Effector memory CD8-positive, alpha-beta T cell (primary cell): ENCODE measurements at regions not wholly inside any gene's neighbourhood (a gene's known extent, or its start where the extent isn't known, plus 50 kb on each side); places are given as distances from the start of the nearest gene placed in this dataset.
"Not testable (repeated sequence)": the region's sequence is repeated elsewhere in the genome, so short reads cannot be mapped to it uniquely, and the experiment has no call there.

Experiments used
- ATAC-seq: fragments of 150-1000 bp; cut with Tn5 transposase; replicated peaks from 2 replicates; pipeline ENCODE4 v1.10.0; 2021; ENCODE audit warnings: mild to moderate bottlenecking, moderate library complexity
- DNase-seq, 3 experiments: peaks; one replicate each; pipeline ENCODE4 v3.0.0; 2021
- H3K27ac Mint-ChIP-seq, 2 donors: one replicate each; pipeline ENCODE4 v1.8.0; 2022; ENCODE audit warnings: mild to moderate bottlenecking in 2 of 2, mixed read lengths in 2 of 2, moderate library complexity in 2 of 2
- H3K27me3 Mint-ChIP-seq, 2 donors: one replicate each; pipeline ENCODE4 v1.8.0; 2022; ENCODE audit warnings: mixed read lengths in 2 of 2
- H3K36me3 Mint-ChIP-seq: one replicate; pipeline ENCODE4 v1.8.0; 2022; ENCODE audit warnings: mild to moderate bottlenecking, moderate library complexity, mixed read lengths; ENCODE audit not compliant: insufficient read depth
- H3K4me1 Mint-ChIP-seq, 2 donors: one replicate each; pipeline ENCODE4 v1.8.0; 2022; ENCODE audit warnings: low read depth in 2 of 2, mixed read lengths in 2 of 2
- H3K4me3 Mint-ChIP-seq, 2 donors: one replicate each; pipeline ENCODE4 v1.8.0; 2022; ENCODE audit warnings: mild to moderate bottlenecking in 2 of 2, mixed read lengths in 2 of 2, moderate library complexity in 2 of 2
- H3K9me3 Mint-ChIP-seq, 2 donors: one replicate each; pipeline ENCODE4 v1.8.0; 2022; ENCODE audit warnings: mixed read lengths in 2 of 2

DNA sequence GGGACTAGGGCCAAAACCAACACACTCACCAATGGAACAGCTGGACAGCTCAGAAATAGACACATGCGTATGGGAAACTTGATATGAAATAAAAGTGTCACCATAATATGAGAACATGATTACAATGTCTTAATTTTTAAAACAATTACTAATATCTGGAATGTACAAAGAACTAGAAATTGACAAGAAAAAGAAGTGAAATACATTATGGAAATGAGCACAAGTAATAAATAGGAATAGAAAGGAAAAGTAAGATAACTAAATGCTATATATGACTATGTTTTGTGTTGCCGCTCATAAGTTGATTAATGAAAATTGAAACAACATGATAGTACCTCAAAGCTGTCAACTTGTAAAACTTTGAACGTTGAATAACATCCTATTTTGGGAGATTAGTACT is 801.1 kb downstream of the SLITRK5 start:
- H3K27me3 Mint-ChIP-seq = no peaks in the 10 kb centered on the region
- no peak for DNase-seq
- ATAC-seq = no peak
- H3K27ac Mint-ChIP-seq = no peak overlapping the region
- no peak overlapping the region for H3K4me3 Mint-ChIP-seq
- H3K36me3 Mint-ChIP-seq = no peaks in the 10 kb centered on the region
- peaks cover 0 to 3% of the 10 kb centered on the region in 2 donors for H3K9me3 Mint-ChIP-seq
- no peaks in the 10 kb centered on the region for H3K4me1 Mint-ChIP-seq

DNA sequence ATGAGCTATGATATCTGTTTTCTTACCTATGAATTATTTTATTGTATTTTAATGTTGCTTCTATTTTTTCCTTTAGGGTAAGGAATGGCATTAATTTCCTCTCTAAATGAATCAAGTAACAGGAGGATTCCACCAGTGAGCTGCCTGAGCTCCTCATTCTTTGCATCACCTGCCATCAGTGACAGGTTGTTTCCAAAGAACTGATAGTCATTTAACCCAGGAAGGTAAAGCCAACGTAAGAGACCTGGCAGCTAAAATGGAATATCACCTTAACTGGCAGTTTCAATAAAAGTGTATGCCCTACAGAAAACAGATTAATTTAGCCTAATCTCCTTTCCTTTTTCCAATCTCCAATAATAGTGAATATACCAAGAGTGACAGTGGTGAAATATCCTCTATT is 812.0 kb downstream of the SLITRK5 start:
- Mint-ChIP-seq H3K4me3 (no peak overlapping the region), H3K9me3 (peaks cover under 1 to 5% of the 10 kb centered on the region in 2 donors), H3K4me1 (no peaks in the 10 kb centered on the region), H3K27me3 (no peaks in the 10 kb centered on the region), H3K27ac (no peak overlapping the region), H3K36me3 (no peaks in the 10 kb centered on the region)
- DNase-seq = no peak
- no peak for ATAC-seq

DNA sequence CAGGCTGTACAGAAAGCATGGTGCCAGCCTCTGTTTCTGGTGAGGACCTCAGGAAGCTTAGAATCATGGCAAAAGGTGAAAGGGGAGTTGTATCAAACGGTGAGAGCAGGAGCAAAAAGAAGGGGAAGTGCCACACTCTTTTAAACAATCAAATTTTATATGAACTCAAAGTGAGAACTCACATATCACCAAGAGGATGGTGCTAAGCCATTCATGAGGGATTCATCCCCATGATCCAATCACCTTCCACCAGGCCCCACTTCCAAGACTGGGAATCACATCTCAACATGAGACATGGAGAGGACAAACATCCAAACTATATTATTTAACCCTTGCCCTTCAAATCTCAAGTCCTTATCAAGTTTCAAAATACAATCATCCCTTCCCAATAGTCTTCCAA is 836.7 kb downstream of the SLITRK5 start:
- Mint-ChIP-seq H3K4me3 (no peak overlapping the region), H3K4me1 (no peaks in the 10 kb centered on the region), H3K36me3 (no peaks in the 10 kb centered on the region), H3K27ac (no peak overlapping the region), H3K9me3 (peaks cover 9 to 55% of the 10 kb centered on the region in 2 donors), H3K27me3 (no peaks in the 10 kb centered on the region)
- DNase-seq = no peak
- no peak for ATAC-seq

DNA sequence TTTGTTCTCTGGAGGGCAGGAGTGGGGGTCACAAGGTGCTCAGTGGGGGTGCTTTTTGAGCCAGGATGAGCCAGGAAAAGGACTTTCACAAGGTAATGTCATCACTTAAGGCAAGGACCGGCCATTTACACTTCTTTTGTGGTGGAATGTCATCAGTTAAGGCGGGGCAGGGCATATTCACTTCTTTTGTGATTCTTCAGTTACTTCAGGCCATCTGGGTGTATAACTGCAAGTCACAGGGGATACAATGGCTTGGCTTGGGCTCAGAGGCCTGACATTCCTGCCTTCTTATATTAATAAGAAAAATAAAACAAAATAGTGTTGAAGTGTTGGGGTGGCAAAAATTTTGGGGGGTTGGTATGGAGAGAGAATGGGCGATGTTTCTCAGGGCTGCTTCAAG is 841.8 kb downstream of the SLITRK5 start:
- peaks cover 25 to 69% of the 10 kb centered on the region in 2 donors for H3K9me3 Mint-ChIP-seq
- not testable (repeated sequence) for H3K4me1 Mint-ChIP-seq, H3K4me3 Mint-ChIP-seq, DNase-seq, ATAC-seq, H3K27me3 Mint-ChIP-seq, H3K36me3 Mint-ChIP-seq, H3K27ac Mint-ChIP-seq

DNA sequence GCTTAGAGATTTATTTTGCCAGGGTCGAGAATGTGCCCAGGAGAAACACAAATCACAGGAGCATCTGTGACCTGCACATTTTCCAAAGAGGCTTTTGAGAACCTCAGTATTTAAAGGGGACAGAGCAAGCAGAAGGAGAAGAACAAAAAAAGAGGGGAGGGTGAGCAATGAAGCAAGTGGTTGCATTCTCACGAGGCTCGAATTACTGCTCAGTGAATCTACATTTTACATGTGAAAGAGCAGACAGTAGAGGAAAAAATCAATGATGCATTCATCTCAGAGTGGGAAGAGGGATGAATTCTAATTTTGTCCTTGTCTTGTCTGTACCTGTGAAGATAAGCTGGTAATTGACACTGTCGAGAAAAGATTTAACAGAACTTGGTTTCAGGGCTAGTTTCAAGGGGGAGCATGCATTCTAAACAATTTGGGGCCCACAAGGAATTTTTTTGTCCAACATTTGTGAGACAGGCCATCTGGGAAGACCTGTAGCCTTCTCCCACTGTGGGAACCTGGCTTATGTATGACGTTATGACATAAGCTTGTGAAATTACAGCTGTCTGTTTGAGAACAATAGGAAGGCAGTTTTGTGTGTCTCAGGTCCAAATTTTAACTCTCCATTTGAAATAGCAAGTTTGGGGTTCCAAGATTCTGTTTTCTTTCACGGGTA is 855.1 kb downstream of the SLITRK5 start:
- Mint-ChIP-seq H3K9me3 (peaks cover 4 to 7% of the 10 kb centered on the region in 2 donors), H3K36me3 (no peaks in the 10 kb centered on the region), H3K27me3 (no peaks in the 10 kb centered on the region), H3K4me3 (no peak overlapping the region), H3K27ac (no peak overlapping the region), H3K4me1 (no peaks in the 10 kb centered on the region)
- ATAC-seq (no peak), DNase-seq (no peak)

DNA sequence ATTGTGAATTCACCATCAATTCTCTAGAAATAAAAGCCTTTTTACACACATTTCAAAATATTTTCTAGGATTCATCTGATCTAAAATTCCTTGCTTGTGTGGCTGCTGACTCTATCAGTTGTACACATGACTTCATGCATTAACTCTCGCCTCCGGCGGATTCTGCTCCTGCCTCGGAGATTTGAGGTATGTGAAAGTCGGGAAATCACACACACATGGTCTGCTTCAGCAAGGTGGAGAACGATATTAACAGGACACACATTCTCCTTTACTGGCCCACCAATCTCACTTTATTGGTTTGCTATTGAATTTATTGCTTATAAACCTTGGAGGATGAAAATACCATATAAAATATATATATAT is 855.7 kb downstream of the SLITRK5 start:
- Mint-ChIP-seq H3K4me3 (no peak overlapping the region), H3K9me3 (peaks cover 4 to 7% of the 10 kb centered on the region in 2 donors), H3K36me3 (no peaks in the 10 kb centered on the region), H3K4me1 (no peaks in the 10 kb centered on the region), H3K27me3 (no peaks in the 10 kb centered on the region), H3K27ac (no peak overlapping the region)
- no peak for ATAC-seq
- no peak for DNase-seq

DNA sequence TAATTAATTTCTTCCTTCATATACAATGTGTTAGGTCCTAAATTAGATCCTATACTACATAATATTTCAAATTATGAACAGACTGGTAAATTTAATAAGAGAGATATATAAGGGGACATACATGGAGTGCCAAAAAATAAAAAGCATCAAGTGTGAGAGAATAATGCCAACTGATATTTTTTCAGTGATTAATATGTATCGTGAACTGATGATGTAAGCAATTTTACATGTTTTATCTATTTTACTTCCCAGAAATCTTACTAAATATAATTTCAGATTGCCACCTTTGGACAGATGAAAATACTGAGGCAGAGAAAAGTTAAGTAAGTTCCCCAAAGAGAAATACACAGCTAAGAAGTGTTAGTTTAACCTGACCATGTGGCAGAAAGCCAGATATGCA is 870.8 kb downstream of the SLITRK5 start:
- no peak overlapping the region for H3K27ac Mint-ChIP-seq
- H3K27me3 Mint-ChIP-seq = no peaks in the 10 kb centered on the region
- H3K36me3 Mint-ChIP-seq = no peaks in the 10 kb centered on the region
- ATAC-seq (no peak), DNase-seq (no peak)
- H3K9me3 Mint-ChIP-seq = peaks cover 8 to 9% of the 10 kb centered on the region in 2 donors
- H3K4me3 Mint-ChIP-seq = no peak overlapping the region
- no peaks in the 10 kb centered on the region for H3K4me1 Mint-ChIP-seq

DNA sequence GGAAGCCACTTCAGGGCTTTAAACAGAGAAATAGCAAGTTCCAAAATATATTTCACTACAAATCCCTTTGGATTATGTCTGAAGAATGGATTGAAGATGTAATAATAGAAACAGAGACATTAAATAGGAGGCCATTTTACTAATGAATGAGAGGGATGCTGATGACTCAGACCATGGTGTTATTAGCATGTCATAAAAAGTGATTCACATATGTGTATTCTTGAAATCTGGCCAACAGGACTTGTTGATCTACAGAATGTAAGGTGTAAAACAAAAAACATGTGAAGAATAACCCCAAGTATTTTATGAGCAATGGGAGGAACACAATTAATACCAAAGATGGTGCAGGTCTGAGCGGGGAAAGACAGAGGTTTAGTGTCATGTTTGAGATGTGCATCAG is 873.7 kb downstream of the SLITRK5 start:
- Mint-ChIP-seq H3K27ac (no peak overlapping the region), H3K27me3 (no peaks in the 10 kb centered on the region), H3K4me3 (no peak overlapping the region), H3K9me3 (peaks cover 4 to 8% of the 10 kb centered on the region in 2 donors), H3K36me3 (no peaks in the 10 kb centered on the region), H3K4me1 (no peaks in the 10 kb centered on the region)
- no peak for ATAC-seq
- DNase-seq = no peak

DNA sequence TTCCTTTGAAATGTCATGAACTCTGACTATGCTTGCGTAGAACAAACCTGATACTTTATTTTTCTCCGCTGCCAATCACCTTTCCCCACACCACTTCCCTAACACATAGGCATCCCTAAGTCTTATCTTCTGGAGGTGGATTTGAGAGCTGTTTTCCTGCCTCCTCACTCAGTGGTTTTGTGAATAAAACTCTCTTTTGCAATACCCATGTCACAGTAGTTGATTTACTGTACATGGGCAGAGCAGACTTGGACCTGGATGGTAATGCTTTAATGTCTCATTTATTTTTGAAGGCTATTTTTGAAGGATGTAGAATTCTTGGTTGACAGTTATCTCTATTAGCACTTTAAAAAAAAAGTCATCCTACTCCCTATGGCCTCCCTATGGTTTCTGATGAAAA is 881.8 kb downstream of the SLITRK5 start:
- peaks cover 0 to 4% of the 10 kb centered on the region in 2 donors for H3K9me3 Mint-ChIP-seq
- no peaks in the 10 kb centered on the region for H3K36me3 Mint-ChIP-seq
- H3K4me1 Mint-ChIP-seq = no peaks in the 10 kb centered on the region
- no peak overlapping the region for H3K4me3 Mint-ChIP-seq
- H3K27me3 Mint-ChIP-seq = no peaks in the 10 kb centered on the region
- no peak for DNase-seq
- no peak for ATAC-seq
- no peak overlapping the region for H3K27ac Mint-ChIP-seq

DNA sequence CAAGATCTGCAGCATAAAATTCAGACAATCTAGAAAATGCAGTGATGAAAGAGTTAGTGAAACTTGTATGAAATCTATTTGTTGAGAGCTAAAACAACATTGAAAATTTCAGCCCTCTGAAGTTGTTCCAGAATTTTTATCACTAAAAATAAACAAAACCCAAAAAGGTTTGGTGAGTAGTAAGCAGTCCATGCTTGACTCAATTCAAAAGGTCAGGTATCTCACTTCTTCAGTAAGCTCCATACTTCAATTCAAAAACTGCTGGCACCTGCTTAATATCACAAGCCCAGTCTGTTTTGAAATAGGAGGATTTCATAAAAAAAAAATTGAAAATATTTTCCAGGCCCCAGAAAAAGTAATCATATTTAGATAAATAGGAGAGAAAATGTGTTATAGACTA is 894.4 kb downstream of the SLITRK5 start:
- no peak overlapping the region for H3K27ac Mint-ChIP-seq
- no peak for ATAC-seq

DNA sequence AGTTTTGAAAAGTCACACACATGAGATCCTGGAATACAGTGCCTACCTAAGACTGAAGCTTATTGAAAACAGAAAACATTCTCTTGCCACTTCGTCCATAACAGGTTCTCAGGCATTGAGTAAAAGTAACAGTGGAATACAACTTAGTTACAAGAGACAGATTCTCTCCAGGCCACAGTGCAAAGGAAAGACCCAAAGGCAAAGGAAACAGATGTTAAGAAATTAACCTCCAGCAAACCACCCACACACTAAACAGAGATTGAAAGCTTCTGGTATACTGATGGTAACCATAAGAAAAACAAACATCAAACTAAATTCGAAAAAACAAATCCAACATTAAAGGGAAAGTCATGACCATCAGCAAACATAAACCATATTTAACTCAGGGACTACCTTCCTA is 914.7 kb downstream of the SLITRK5 start:
- no peak overlapping the region for H3K27ac Mint-ChIP-seq

More for the DNA sequence above, 894.4 kb downstream of the SLITRK5 start:
- Mint-ChIP-seq H3K27me3 (no peaks in the 10 kb centered on the region), H3K9me3 (peaks cover 1 to 8% of the 10 kb centered on the region in 2 donors), H3K36me3 (no peaks in the 10 kb centered on the region), H3K4me1 (no peaks in the 10 kb centered on the region), H3K4me3 (no peak overlapping the region)
- no peak for DNase-seq

DNA sequence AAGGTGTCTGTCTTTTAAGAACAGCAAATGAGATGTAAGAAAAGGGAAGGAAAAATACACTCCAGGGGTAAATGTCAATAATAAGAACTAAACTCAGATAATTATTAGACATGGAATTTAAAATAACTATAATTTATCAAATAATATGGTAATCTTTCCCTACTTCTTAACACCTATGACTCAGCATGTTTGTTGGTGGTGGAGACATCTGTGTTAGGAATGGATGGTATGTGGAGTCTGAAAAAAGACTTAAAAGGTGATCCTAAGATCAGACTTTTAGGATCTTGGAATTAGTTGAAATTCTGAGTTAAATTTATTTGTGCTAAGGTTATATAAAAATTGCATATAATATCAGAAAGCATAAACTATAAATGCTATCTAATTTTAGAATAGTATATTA is 915.1 kb downstream of the SLITRK5 start:
- H3K27ac Mint-ChIP-seq = no peak overlapping the region
- H3K4me3 Mint-ChIP-seq = no peak overlapping the region
- H3K36me3 Mint-ChIP-seq = no peaks in the 10 kb centered on the region
- peaks cover 0 to 13% of the 10 kb centered on the region in 2 donors for H3K9me3 Mint-ChIP-seq
- H3K4me1 Mint-ChIP-seq = peaks cover 0 to 2% of the 10 kb centered on the region in 2 donors
- no peak for DNase-seq
- no peaks in the 10 kb centered on the region for H3K27me3 Mint-ChIP-seq
- no peak for ATAC-seq

More for the DNA sequence above, 914.7 kb downstream of the SLITRK5 start:
- ATAC-seq (no peak), DNase-seq (no peak)
- no peaks in the 10 kb centered on the region for H3K36me3 Mint-ChIP-seq
- no peak overlapping the region for H3K4me3 Mint-ChIP-seq
- no peaks in the 10 kb centered on the region for H3K27me3 Mint-ChIP-seq
- peaks cover 0 to 13% of the 10 kb centered on the region in 2 donors for H3K9me3 Mint-ChIP-seq
- peaks cover 0 to 2% of the 10 kb centered on the region in 2 donors for H3K4me1 Mint-ChIP-seq

DNA sequence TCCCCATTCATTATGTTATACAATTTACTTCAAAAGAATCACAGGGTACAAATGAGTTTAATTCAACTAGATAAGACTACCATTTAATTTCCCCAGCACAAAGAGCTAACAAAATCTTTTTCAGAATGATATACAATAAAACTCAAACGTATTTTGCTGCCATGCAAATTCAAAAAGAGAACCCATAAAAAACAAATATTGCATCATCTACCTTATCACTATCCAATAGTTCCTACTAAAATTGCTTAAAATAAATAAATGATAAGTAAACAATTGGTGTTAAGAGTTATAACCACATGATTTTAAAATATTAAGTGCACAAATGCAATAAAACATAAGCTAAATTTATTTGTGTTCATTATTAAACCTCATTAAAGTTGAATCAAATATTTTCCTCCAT is 919.4 kb downstream of the SLITRK5 start:
- Mint-ChIP-seq H3K36me3 (no peaks in the 10 kb centered on the region), H3K9me3 (peaks cover 0 to 6% of the 10 kb centered on the region in 2 donors), H3K4me1 (no peaks in the 10 kb centered on the region), H3K4me3 (no peak overlapping the region), H3K27ac (no peak overlapping the region), H3K27me3 (no peaks in the 10 kb centered on the region)
- DNase-seq = no peak
- ATAC-seq = no peak

DNA sequence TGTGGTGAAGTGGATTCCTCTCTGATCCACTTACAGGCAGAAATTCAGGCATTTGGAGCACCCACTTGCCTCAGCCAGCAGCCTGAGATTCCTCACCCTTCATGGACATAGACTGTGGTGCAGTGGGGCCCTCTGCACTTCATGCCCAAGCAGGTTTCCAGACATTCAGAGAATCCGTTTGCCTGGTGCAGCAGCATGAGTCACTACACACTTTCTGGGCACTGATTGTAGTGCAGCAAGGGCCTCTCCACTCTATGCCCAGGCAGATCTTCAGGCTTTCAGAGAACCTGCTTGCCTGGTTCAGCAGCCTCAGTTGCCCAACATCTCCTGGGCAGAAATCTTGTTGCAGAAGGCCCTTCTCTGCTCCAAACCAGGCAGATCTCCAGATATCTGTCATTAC is 920.9 kb downstream of the SLITRK5 start:
- Mint-ChIP-seq H3K27me3 (no peaks in the 10 kb centered on the region), H3K9me3 (no peaks in the 10 kb centered on the region), H3K27ac (no peak overlapping the region), H3K4me3 (no peak overlapping the region), H3K36me3 (no peaks in the 10 kb centered on the region), H3K4me1 (no peaks in the 10 kb centered on the region)
- no peak for DNase-seq
- no peak for ATAC-seq

DNA sequence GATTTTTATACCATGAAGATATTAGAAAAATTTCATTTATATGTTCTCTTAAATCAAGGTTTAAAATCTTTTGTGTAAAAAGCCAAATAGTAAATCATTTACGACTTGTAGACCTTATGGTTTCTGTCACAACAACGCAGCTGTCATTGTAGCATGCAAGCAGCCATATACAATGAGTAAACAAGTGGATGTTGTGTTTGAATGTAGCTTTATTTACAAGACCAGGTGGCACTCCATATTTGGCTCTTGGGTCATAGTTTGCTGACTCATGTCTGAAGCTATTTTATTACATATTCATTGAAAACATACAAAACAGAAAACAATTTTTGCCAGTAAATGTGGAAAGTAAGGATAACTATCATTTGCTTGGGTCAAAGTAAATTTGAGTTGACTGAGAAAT is 930.8 kb downstream of the SLITRK5 start:
- H3K4me3 Mint-ChIP-seq = no peak overlapping the region
- H3K9me3 Mint-ChIP-seq = peaks cover 3 to 6% of the 10 kb centered on the region in 2 donors
- ATAC-seq = no peak
- no peaks in the 10 kb centered on the region for H3K4me1 Mint-ChIP-seq
- H3K36me3 Mint-ChIP-seq = peaks cover 3% of the 10 kb centered on the region
- H3K27ac Mint-ChIP-seq = no peak overlapping the region
- DNase-seq = no peak
- H3K27me3 Mint-ChIP-seq = no peaks in the 10 kb centered on the region
